ENCODE measurements at regions not wholly inside any gene's neighbourhood (a gene's known extent, or its start where the extent isn't known, plus 50 kb on each side); places are given as distances from the start of the nearest gene placed in this dataset.

- TF ChIP-seq, protein P1, sequence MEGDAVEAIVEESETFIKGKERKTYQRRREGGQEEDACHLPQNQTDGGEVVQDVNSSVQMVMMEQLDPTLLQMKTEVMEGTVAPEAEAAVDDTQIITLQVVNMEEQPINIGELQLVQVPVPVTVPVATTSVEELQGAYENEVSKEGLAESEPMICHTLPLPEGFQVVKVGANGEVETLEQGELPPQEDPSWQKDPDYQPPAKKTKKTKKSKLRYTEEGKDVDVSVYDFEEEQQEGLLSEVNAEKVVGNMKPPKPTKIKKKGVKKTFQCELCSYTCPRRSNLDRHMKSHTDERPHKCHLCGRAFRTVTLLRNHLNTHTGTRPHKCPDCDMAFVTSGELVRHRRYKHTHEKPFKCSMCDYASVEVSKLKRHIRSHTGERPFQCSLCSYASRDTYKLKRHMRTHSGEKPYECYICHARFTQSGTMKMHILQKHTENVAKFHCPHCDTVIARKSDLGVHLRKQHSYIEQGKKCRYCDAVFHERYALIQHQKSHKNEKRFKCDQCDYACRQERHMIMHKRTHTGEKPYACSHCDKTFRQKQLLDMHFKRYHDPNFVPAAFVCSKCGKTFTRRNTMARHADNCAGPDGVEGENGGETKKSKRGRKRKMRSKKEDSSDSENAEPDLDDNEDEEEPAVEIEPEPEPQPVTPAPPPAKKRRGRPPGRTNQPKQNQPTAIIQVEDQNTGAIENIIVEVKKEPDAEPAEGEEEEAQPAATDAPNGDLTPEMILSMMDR (conservative IDR thresholded peaks at IDR 0.05; ENCODE audit: low read length): no peak
- no peak for TF ChIP-seq EZH2phosphoT487 (IDR thresholded peaks at IDR 0.05; ENCODE audit: borderline replicate concordance, low read depth, low read length)
Measured at GRCh38 chr10:93147281-93147680, 73.6 kb downstream of the CYP26A1 start.

All from OCI-LY7 (cell line).